22Rv1 (cell line): ENCODE measurements at regions not wholly inside any gene's neighbourhood (a gene's known extent, or its start where the extent isn't known, plus 50 kb on each side); places are given as distances from the start of the nearest gene placed in this dataset.
"Not testable (repeated sequence)": the region's sequence is repeated elsewhere in the genome, so short reads cannot be mapped to it uniquely, and the experiment has no call there.

ENCODE experiments used
- H3K27ac ChIP-seq: fragments of 450-650 bp; 2 replicates; pipeline ENCODE4 v1.5.1; 2017
- CTCF ChIP-seq: fragments of 450-650 bp; IDR thresholded peaks from 2 replicates; pipeline ENCODE4 v1.5.1; 2017; ENCODE audit warnings: mild to moderate bottlenecking
- ZFX ChIP-seq: fragments of 450-650 bp; IDR thresholded peaks from 2 replicates; pipeline ENCODE4 v1.6.1; 2017; ENCODE audit warnings: antibody characterized with exemption, borderline replicate concordance

- no peak for TF ChIP-seq ZFX
- TF ChIP-seq CTCF: no peak
- no peak overlapping the region for H3K27ac ChIP-seq
Observed at GRCh38 chr22:27317971-27318428, 483.6 kb downstream of the MN1 start.

- TF ChIP-seq ZFX: no peak
- TF ChIP-seq CTCF: no peak
- H3K27ac ChIP-seq: no peak overlapping the region
Observed at GRCh38 chr22:27318516-27318915, 483.0 kb downstream of the MN1 start.

GRCh38 chr22:27323661-27324060, 477.9 kb downstream of the MN1 start:
- TF ChIP-seq ZFX (no peak), CTCF (no peak)
- no peak overlapping the region for H3K27ac ChIP-seq

GRCh38 chr22:27324908-27325307, 476.6 kb downstream of the MN1 start:
- H3K27ac ChIP-seq: not testable (repeated sequence)

GRCh38 chr22:27327497-27327896, 474.1 kb downstream of the MN1 start:
- no peak overlapping the region for H3K27ac ChIP-seq
- no peak for TF ChIP-seq CTCF
- TF ChIP-seq ZFX: no peak

GRCh38 chr22:27327981-27328721, 473.4 kb downstream of the MN1 start:
- TF ChIP-seq CTCF: no peak
- TF ChIP-seq ZFX: no peak
- no peak overlapping the region for H3K27ac ChIP-seq

- TF ChIP-seq ZFX (no peak), CTCF (no peak)
- H3K27ac ChIP-seq: no peak overlapping the region
Observed at GRCh38 chr22:27329131-27329850, 472.3 kb downstream of the MN1 start.
